MV-4-11 (cell line): ENCODE measurements at regions not wholly inside any gene's neighbourhood (a gene's known extent, or its start where the extent isn't known, plus 50 kb on each side); places are given as distances from the start of the nearest gene placed in this dataset.
"Not testable (repeated sequence)": the region's sequence is repeated elsewhere in the genome, so short reads cannot be mapped to it uniquely, and the experiment has no call there.

Experiments
- DNase-seq: peaks from one replicate; lab custom pipeline; 2025; lab: John Stamatoyannopoulos, UW

DNA sequence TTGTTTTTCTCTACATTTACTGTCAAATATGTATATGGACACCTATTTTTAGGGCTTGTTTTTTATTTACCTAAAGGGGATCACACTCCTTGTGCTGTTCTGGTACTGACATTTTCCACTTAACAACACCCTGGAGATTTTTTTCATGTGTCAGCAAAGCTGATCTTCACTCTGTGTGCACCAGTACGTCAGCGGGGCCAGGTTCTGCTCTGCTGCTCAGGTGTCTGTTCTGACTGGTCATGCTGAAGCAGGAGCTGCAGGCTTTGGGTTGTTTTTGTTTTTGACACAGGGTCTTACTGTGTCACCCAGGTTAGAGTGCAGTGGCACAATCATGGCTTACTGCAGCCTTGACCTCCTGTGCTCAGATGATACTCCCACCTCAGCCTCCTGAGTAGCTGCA lies 81.9 kb upstream of the CCND2 start:
- no peak for DNase-seq

DNA sequence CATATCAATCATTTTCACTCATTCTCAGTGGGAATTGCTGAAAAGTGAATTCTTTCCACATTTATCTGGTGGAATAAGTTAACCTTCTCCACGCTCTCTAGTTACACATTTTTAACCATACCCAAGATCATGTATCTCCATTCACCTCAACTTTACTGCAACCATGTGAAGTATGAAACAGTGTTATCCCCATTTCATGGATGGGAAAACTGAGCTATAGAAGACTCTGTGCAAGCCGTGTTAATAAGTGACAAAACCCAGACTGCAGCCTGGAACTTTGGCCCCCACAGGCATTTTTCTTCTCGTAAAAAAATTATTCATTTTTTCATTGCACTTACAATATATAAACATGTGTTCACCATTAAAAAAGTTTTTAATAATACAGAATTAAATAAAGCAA lies 82.4 kb upstream of the CCND2 start:
- DNase-seq = no peak

DNA sequence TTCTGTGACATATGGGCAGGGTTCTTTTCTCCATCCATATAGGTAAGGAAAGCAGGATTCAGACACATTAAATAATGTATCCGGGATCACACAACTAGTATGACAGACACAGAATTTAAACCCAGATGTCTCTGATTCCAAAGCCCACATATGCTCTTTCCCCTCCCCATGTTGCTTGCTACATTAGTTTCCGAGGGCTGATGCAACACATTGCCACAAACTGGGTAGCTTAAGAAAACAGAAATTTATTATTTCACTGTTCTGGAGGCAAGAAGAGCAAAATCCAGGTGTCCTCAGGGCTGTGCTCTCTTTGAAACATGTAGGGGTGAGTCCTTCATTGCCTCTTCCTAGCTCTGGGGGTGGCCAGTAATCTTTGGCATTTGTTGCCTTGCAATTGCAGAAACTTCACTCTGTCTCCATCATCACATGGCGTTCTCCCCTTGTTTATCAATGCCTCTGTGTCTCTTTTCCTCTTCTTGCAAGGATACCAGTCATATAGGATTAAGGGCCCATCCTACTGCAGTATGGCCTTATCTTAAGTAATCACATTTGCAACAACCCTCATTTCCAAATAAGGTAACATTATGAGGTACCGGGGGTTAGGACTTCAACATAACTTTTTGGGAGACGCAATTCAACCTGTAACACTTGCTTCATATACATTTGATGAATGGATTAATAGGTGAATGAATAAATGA lies 83.0 kb upstream of the CCND2 start:
- peak; percentile 9 for DNase-seq

- DNase-seq = no peak
Observed at GRCh38 chr12:4189721-4190120, 83.8 kb upstream of the CCND2 start.

DNA sequence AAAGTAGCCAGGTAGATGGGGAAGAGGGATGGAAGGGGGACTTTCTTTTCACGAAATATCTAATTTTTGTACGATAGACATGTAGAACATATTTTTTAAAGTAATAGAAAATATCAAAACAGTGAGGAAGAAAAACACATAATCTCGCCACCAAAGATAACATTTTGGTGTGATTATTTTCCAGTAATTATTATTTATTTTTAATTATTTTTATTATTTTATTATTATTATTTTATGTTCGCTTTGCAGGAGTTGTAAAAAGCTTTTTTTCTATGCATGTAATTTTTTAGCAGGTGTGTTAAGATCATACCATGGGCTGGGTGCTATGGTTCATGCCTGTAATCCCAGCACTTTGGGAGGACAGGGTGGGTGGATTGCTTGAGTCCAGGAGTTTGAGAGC lies 85.6 kb upstream of the CCND2 start:
- DNase-seq = no peak

- DNase-seq = not testable (repeated sequence)
Observed at GRCh38 chr12:4187315-4187714, 86.2 kb upstream of the CCND2 start.

DNA sequence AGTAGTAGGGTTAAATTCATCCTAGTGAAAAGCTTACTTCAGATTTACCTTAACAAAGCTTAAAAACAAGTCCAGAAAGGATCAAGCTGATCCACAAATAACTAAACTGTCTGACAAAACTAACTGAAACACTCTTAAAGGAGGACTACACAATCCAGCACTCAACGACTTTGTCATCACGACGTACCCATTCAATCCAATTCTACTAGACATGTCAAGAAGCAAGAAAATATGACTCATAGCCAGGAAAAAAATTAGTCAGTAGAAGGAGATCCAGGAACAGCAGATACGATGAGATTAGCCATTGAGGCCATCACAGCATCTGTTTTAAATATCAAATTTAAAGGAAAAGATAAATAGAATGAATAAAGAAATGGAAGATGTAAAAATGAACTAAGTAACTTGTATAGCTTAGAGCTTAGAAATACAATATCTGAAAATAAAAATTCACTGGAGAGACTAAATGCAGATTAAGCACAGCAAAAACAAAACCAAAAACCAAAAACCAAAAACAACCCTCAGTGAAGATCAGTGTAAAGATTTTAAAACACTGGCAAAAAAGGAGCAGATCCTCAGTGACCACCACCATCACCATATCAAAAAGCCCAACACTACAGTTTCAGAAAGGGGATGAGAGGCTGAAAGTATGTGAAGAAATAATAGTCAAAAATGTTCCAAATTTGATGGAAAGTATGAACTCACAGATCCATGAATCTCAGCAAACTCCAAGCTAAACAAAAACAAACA lies 95.0 kb upstream of the CCND2 start:
- DNase-seq = no peak

- DNase-seq = peak; percentile 80
Observed at GRCh38 chr12:4177262-4177661, 96.3 kb upstream of the CCND2 start.

- DNase-seq = no peak
Observed at GRCh38 chr12:4176168-4176567, 97.4 kb upstream of the CCND2 start.

DNA sequence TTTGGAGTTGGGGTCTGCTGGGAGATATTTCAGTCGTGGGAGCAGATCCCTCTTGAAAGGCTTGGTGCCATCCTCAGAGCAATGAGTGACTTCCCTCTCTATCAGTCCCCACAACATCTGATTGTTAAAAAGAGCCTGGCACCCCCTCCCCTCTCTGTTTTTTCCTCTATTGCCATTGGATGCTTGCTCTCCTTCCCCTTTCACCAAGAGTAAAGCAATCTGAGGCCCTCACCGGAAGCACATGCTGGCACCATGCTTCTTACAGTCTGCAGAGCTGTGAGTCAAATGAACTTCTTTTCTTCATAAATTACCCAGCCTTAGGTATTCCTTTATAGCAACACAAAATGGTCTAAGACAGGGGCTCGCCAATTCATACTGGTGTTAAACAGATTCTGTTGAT lies 99.1 kb upstream of the CCND2 start:
- DNase-seq = peak; percentile 15

- DNase-seq = no peak
Observed at GRCh38 chr12:4172999-4173398, 100.6 kb upstream of the CCND2 start.

DNA sequence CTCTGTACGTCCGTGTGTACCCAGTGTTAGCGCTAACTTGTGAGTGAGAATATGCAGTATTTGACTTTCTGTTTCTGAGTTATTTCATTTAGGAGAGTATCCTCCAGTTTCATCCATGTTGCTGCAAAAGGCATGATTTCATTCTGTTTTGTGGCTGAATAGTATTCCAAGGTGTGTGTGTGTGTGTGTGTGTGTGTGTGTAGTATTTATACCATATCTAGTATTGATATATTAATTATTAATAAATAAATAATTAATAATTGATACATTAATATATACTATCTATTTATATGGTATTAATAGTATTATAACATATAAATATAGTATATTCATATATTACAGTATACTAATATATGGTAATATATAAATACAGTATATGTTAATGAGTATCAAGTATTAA lies 101.8 kb upstream of the CCND2 start:
- no peak for DNase-seq

DNA sequence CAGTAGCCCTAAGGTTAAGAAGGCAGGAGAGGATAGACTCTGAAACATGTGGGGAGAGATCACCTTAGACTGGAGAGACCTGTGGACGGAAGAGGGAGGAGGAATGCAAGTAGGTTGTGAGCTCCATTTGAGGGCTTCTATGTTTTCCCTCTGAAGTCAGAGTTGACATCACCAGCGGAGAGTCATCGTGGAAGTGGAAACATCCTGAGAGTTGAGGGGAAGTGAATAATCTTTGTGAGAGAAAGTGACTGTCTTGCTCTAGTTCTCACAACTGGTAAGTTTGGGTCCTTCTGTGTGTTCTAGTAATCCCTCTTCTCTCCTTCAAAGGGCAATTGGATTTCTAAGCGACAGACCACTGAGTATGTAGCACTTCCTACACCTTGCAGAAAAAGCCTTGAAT lies 103.6 kb upstream of the CCND2 start:
- peak; percentile 56 for DNase-seq

GRCh38 chr12:4169531-4169930 lies 104.0 kb upstream of the CCND2 start:
- peak; percentile 54 for DNase-seq

DNA sequence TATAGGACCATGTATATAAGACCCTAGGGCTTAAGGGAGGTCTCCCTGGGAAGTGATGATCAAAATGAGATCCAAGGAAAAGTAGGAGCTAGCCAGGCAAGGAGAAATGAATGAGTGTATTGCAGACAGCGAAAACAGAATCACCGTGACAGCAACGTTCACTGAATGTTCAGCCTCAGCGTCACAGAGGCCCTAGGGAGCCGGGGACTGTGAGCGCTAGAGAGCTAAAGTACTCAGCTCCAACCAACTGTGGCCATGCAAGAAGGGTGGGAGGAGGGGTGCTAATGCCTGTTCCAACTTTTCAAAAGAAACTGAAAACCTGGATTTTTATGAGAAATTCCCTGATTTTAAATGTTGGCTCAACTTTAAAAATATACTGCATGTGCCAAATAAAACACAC lies 105.5 kb upstream of the CCND2 start:
- no peak for DNase-seq

GRCh38 chr12:4164559-4165558 lies 108.7 kb upstream of the CCND2 start:
- DNase-seq = no peak

GRCh38 chr12:4164188-4164558 lies 109.4 kb upstream of the CCND2 start:
- no peak for DNase-seq

GRCh38 chr12:4161718-4162117 lies 111.8 kb upstream of the CCND2 start:
- DNase-seq = no peak

GRCh38 chr12:4160314-4161040 lies 113.1 kb upstream of the CCND2 start:
- DNase-seq = no peak

DNA sequence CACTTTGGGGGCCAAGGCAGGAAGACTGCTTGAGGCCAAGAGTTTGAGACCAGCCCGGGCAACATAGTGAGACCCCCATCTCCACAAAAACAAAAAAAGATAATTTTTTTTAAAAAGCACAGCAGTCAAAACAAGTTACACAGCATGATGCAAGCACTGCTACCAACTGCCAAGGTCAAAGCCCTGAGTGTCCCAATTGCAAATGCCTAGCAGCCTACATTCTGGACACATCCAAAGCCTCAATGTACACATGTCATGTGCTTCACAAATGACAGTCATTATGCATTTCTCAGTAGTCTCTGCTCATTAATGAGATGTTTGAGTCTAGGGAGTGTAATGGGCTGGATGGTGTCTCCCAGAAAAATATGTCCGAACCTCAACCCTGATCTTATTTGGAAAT lies 113.7 kb upstream of the CCND2 start:
- DNase-seq = peak; percentile 6

GRCh38 chr12:4158306-4158705 lies 115.3 kb upstream of the CCND2 start:
- peak; percentile 25 for DNase-seq

GRCh38 chr12:4157122-4157521 lies 116.4 kb upstream of the CCND2 start:
- no peak for DNase-seq
